Neutrophil (primary cell): ENCODE measurements at regions not wholly inside any gene's neighbourhood (a gene's known extent, or its start where the extent isn't known, plus 50 kb on each side); places are given as distances from the start of the nearest gene placed in this dataset.

Source experiments
- H3K27ac ChIP-seq: fragments of 200-600 bp; sonication (generic); 2 replicates; pipeline ENCODE4 v1.5.1; 2016; ENCODE audit warnings: mild to moderate bottlenecking, moderate library complexity
- H3K27me3 ChIP-seq: fragments of 200-600 bp; sonication (generic); 2 replicates; pipeline ENCODE4 v1.6.0; 2016; ENCODE audit warnings: mild to moderate bottlenecking
- H3K36me3 ChIP-seq: fragments of 200-600 bp; sonication (generic); 2 replicates; pipeline ENCODE4 v1.5.1; 2017
- H3K4me1 ChIP-seq, 2 experiments: fragments of 200-600 bp in 1 of 2; sonication (generic) in 1 of 2; 1 replicate in 1 of 2; 2 replicates in 1 of 2; pipeline versions ENCODE4 v1.5.1 to v1.6.1; 2013 to 2016; ENCODE audit warnings: low read depth in 1 of 2, low read length in 1 of 2, mild to moderate bottlenecking in 1 of 2, moderate library complexity in 1 of 2; ENCODE audit not compliant: control insufficient read depth in 1 of 2, insufficient read depth in 1 of 2
- H3K4me3 ChIP-seq, 2 experiments: fragments of 200-600 bp in 1 of 2; sonication (generic) in 1 of 2; 1 replicate in 1 of 2; 2 replicates in 1 of 2; pipeline ENCODE4 v1.5.1; 2013 to 2016; ENCODE audit warnings: low read depth in 1 of 2, low read length in 1 of 2, mild to moderate bottlenecking in 1 of 2, moderate library complexity in 1 of 2
- H3K9me3 ChIP-seq: fragments of 200-600 bp; sonication (generic); 2 replicates; pipeline ENCODE4 v1.5.1; 2016
- CTCF ChIP-seq: fragments of 200-600 bp; sonication (generic); IDR thresholded peaks from 2 replicates; pipeline ENCODE4 v1.5.1; 2016; ENCODE audit warnings: antibody characterized with exemption

- Histone ChIP-seq H3K27ac (no peak overlapping the region), H3K4me1 (no peaks in the 10 kb centered on the region), H3K27me3 (no peaks in the 10 kb centered on the region), H3K36me3 (no peaks in the 10 kb centered on the region), H3K9me3 (peaks cover 18% of the 10 kb centered on the region), H3K4me3 (no peak overlapping the region)
- no peak for TF ChIP-seq CTCF
Observed at GRCh38 chr5:8470489-8470888, 601.5 kb downstream of the MTRR start.

- no peak for TF ChIP-seq CTCF
- Histone ChIP-seq H3K36me3 (no peaks in the 10 kb centered on the region), H3K9me3 (peaks cover 18% of the 10 kb centered on the region), H3K4me3 (no peak overlapping the region), H3K27ac (no peak overlapping the region), H3K4me1 (no peaks in the 10 kb centered on the region), H3K27me3 (no peaks in the 10 kb centered on the region)
Observed at GRCh38 chr5:8471581-8471980, 602.6 kb downstream of the MTRR start.

- no peak overlapping the region for H3K27ac ChIP-seq
- H3K9me3 ChIP-seq, result peaks cover 18% of the 10 kb centered on the region
- H3K4me1 ChIP-seq, result no peaks in the 10 kb centered on the region
- H3K27me3 ChIP-seq, result no peaks in the 10 kb centered on the region
- no peaks in the 10 kb centered on the region for H3K36me3 ChIP-seq
- no peak for TF ChIP-seq CTCF
- no peak overlapping the region for H3K4me3 ChIP-seq
Observed at GRCh38 chr5:8473016-8473415, 604.1 kb downstream of the MTRR start.

- Histone ChIP-seq H3K27ac (no peak overlapping the region), H3K9me3 (peaks cover 18% of the 10 kb centered on the region), H3K27me3 (no peaks in the 10 kb centered on the region), H3K4me3 (no peak overlapping the region), H3K36me3 (no peaks in the 10 kb centered on the region), H3K4me1 (no peaks in the 10 kb centered on the region)
- no peak for TF ChIP-seq CTCF
Observed at GRCh38 chr5:8473827-8474568, 605.0 kb downstream of the MTRR start.

DNA sequence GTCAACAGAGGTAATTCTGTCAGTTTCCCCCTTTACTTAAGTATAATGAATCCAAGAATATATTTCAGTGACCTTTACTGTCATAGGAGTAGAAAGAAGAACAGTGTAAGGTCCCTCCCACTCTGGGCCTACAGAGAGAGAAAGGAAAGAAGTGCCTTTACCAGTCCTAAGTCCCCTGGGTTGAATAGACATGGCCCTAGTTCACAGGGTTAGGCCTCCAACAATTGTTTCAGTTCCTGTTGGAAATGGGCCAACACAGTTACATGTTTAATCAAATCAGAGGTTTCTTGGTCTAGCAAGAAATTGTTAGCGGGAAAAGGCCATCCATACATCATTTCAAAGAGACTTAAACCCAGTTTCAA lies 605.6 kb downstream of the MTRR start:
- TF ChIP-seq CTCF, result no peak
- Histone ChIP-seq H3K9me3 (peaks cover 18% of the 10 kb centered on the region), H3K4me3 (no peak overlapping the region), H3K36me3 (no peaks in the 10 kb centered on the region), H3K27ac (no peak overlapping the region), H3K27me3 (no peaks in the 10 kb centered on the region), H3K4me1 (no peaks in the 10 kb centered on the region)

DNA sequence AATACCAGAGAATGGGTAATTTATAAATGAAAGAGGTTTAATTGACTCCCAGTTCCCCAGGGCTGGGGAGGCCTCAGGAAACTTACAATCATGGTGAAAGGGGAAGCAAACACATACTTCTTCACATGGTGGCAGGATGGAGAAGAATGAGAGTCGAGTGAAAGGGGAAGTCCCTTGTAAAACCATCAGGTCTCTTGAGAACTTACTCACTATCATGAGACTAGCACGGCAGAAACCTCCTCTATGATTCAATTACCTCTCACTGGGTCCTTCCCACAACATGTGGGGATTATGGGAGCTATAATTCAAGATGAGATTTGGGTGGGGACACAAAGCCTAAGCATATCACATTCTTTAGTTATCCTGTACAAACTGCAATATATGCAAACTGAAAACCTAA lies 609.4 kb downstream of the MTRR start:
- Histone ChIP-seq H3K27ac (no peak overlapping the region), H3K27me3 (no peaks in the 10 kb centered on the region), H3K9me3 (peaks cover 1% of the 10 kb centered on the region), H3K4me3 (no peak overlapping the region), H3K4me1 (no peaks in the 10 kb centered on the region), H3K36me3 (no peaks in the 10 kb centered on the region)
- TF ChIP-seq CTCF, result no peak
